WTC11 (cell line): ENCODE measurements at regions not wholly inside any gene's neighbourhood (a gene's known extent, or its start where the extent isn't known, plus 50 kb on each side); places are given as distances from the start of the nearest gene placed in this dataset.
A peak's percentile ranks its signal among the peaks of the same experiment; 100 is the strongest.

Experiments
- ATAC-seq: fragments of 200-7000 bp; cut with Tn5 transposase; 2 replicates; pipeline ENCODE4 v1.10.0; 2021; ENCODE audit warnings: mild to moderate bottlenecking, moderate library complexity
- CTCF ChIA-PET: fragments of 300-600 bp; sonication (Branson Sonifier 250); formaldehyde crosslinking; loops from one replicate; lab custom pipeline; 2021; ENCODE audit warnings: antibody characterized with exemption; lab: Charles Lee
- POLR2A ChIA-PET: fragments of 350-600 bp; sonication (Branson Sonifier 250); formaldehyde crosslinking; loops from one replicate; lab custom pipeline; 2021; ENCODE audit warnings: antibody characterized with exemption; lab: Charles Lee
- DNase-seq: peaks from one replicate; pipeline ENCODE4 v3.0.0; 2021; ENCODE audit warnings: low spot score
- H3K27ac Mint-ChIP-seq: 2 replicates; pipeline ENCODE4 v1.8.0; 2021; ENCODE audit warnings: mixed read lengths
- H3K27me3 Mint-ChIP-seq: 2 replicates; pipeline ENCODE4 v1.8.0; 2021; ENCODE audit warnings: low read depth, mild to moderate bottlenecking, moderate library complexity, mixed read lengths
- H3K36me3 Mint-ChIP-seq: 2 replicates; pipeline ENCODE4 v1.8.0; 2021; ENCODE audit warnings: mixed read lengths
- H3K4me1 Mint-ChIP-seq: 2 replicates; pipeline ENCODE4 v1.8.0; 2022; ENCODE audit warnings: mixed read lengths
- H3K4me3 Mint-ChIP-seq: 2 replicates; pipeline ENCODE4 v1.8.0; 2021; ENCODE audit warnings: mild to moderate bottlenecking, moderate library complexity, mixed read lengths
- H3K9me3 Mint-ChIP-seq: 2 replicates; pipeline ENCODE4 v1.8.0; 2021; ENCODE audit warnings: mixed read lengths
- CDX4 ChIP-seq: fragments of 250-450 bp; sonication (Bioruptor Pico); IDR thresholded peaks from 2 replicates; pipeline ENCODE4 v1.9.0; 2021; ENCODE audit warnings: moderate library complexity, mild to moderate bottlenecking, inconsistent platforms, borderline replicate concordance
- EMX1 ChIP-seq: fragments of 250-450 bp; sonication (Bioruptor Pico); IDR thresholded peaks from 2 replicates; pipeline ENCODE4 v1.8.0; 2021; ENCODE audit warnings: mild to moderate bottlenecking
- FOXK1 ChIP-seq: sonication (generic); formaldehyde crosslinking; IDR thresholded peaks from 2 replicates; pipeline ENCODE4 v1.8.0; 2022; ENCODE audit warnings: mild to moderate bottlenecking, moderate library complexity, missing genetic modification reagents
- FOXP4 ChIP-seq: sonication (generic); formaldehyde crosslinking; IDR thresholded peaks from 2 replicates; pipeline ENCODE4 v1.8.0; 2022; ENCODE audit warnings: mild to moderate bottlenecking, missing genetic modification reagents
- GTF2I ChIP-seq: fragments of 250-450 bp; sonication (Bioruptor Pico); conservative IDR thresholded peaks from 2 replicates; pipeline ENCODE4 v1.4.0; 2021; ENCODE audit warnings: mild to moderate bottlenecking
- HMGXB4 ChIP-seq: sonication (generic); formaldehyde crosslinking; IDR thresholded peaks from 2 replicates; pipeline ENCODE4 v1.8.1; 2023; ENCODE audit warnings: mild to moderate bottlenecking, moderate library complexity, missing genetic modification reagents
- NFE2L1 ChIP-seq: sonication (generic); formaldehyde crosslinking; IDR thresholded peaks from 2 replicates; pipeline ENCODE4 v1.8.1; 2023; ENCODE audit warnings: missing genetic modification reagents
- PREB ChIP-seq: sonication (generic); formaldehyde crosslinking; IDR thresholded peaks from 2 replicates; pipeline ENCODE4 v1.8.1; 2022; ENCODE audit warnings: mild to moderate bottlenecking, missing genetic modification reagents, moderate library complexity, borderline replicate concordance
- ZBTB43 ChIP-seq: sonication (generic); formaldehyde crosslinking; IDR thresholded peaks from 2 replicates; pipeline ENCODE4 v1.8.1; 2023; ENCODE audit warnings: mild to moderate bottlenecking, missing genetic modification reagents
- ZNF138 ChIP-seq: sonication (generic); formaldehyde crosslinking; conservative IDR thresholded peaks from 2 replicates; pipeline ENCODE4 v1.8.1; 2022; ENCODE audit warnings: mild to moderate bottlenecking, moderate library complexity, missing genetic modification reagents
- ZNF219 ChIP-seq: sonication (generic); formaldehyde crosslinking; IDR thresholded peaks from 2 replicates; pipeline ENCODE4 v1.8.0; 2023; ENCODE audit warnings: missing genetic modification reagents, mild to moderate bottlenecking, borderline replicate concordance
- ZNF263 ChIP-seq: sonication (generic); formaldehyde crosslinking; IDR thresholded peaks from 2 replicates; pipeline ENCODE4 v1.8.1; 2022; ENCODE audit warnings: low read depth, mild to moderate bottlenecking, moderate library complexity, missing genetic modification reagents
- ZNF317 ChIP-seq: sonication (generic); formaldehyde crosslinking; IDR thresholded peaks from 2 replicates; pipeline ENCODE4 v1.8.1; 2023; ENCODE audit warnings: low read depth, mild to moderate bottlenecking, moderate library complexity, missing genetic modification reagents, borderline replicate concordance
- ZNF671 ChIP-seq: fragments of 250-450 bp; sonication (Bioruptor Pico); IDR thresholded peaks from 2 replicates; pipeline ENCODE4 v1.8.0; 2021; ENCODE audit warnings: mild to moderate bottlenecking
- TF ChIP-seq, protein P1 (sequence below): sonication (generic); formaldehyde crosslinking; IDR thresholded peaks from 2 replicates; pipeline ENCODE4 v1.8.1; 2022; ENCODE audit warnings: missing genetic modification reagents, borderline replicate concordance
- TF ChIP-seq, protein P2 (sequence below): sonication (generic); formaldehyde crosslinking; IDR thresholded peaks from 2 replicates; pipeline ENCODE4 v1.8.0; 2023; ENCODE audit warnings: missing genetic modification reagents

DNA sequence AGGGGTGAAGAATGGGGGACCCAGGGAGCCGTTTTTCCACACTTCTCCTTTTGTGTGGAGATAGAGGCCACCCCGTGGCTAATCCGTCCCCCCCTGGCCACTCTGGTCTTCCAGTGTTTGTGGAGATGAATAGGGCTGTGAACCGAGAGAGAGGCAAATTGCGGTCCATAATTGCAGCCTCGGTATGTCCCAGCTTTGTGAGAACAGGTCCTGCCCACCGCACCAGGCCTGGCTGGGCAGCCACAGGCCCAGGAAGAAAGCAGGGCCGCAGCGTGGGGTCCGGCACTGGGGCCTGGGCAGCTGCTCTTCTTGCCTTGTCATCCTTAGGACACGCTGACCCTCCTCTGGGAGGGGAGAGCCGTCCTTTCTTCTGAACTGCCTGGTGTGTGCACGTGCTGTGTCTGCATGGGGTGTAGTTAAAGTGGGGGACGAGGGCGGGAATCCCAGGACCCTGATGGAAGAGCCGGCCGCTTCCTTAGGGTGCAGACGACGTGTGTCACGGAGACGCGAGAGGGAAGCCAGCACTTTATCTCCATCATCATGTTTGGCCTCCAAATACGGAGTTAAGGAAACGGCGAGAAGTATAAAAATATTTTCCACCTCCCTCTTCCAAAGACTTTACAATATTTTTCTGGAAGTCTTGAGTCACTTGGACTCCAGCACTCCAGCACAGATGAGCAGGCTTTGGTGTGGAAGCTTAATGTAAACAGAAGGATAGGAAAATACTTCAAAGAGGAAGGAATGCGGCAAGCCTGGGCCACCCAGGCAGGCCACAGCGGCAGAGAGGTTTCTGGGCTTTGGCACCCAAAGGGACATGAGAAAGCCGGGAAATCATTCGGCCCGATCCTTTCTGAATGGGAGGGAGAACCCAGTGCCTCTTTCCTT is 1248.4 kb downstream of the BRD1 start:
- no peaks in the 10 kb centered on the region for H3K9me3 Mint-ChIP-seq

More for the DNA sequence above, 1248.4 kb downstream of the BRD1 start:
- TF ChIP-seq NFE2L1 (CRISPR knock-in tag) (no peak), ZNF138 (CRISPR knock-in tag) (no peak), FOXP4 (CRISPR knock-in tag) (no peak), ZNF317 (CRISPR knock-in tag) (no peak), ZNF219 (CRISPR knock-in tag) (no peak), ZBTB43 (CRISPR knock-in tag) (no peak), ZNF263 (CRISPR knock-in tag) (no peak), ZNF671 (CRISPR knock-in tag) (no peak), PREB (no peak), CDX4 (no peak), GTF2I (CRISPR knock-in tag) (no peak), HMGXB4 (CRISPR knock-in tag) (no peak), EMX1 (CRISPR knock-in tag) (no peak), FOXK1 (CRISPR knock-in tag) (no peak)
- TF ChIP-seq, protein P1, sequence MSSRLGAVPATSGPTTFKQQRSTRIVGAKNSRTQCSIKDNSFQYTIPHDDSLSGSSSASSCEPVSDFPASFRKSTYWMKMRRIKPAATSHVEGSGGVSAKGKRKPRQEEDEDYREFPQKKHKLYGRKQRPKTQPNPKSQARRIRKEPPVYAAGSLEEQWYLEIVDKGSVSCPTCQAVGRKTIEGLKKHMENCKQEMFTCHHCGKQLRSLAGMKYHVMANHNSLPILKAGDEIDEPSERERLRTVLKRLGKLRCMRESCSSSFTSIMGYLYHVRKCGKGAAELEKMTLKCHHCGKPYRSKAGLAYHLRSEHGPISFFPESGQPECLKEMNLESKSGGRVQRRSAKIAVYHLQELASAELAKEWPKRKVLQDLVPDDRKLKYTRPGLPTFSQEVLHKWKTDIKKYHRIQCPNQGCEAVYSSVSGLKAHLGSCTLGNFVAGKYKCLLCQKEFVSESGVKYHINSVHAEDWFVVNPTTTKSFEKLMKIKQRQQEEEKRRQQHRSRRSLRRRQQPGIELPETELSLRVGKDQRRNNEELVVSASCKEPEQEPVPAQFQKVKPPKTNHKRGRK (CRISPR knock-in tag) = no peak
- TF ChIP-seq, protein P2, sequence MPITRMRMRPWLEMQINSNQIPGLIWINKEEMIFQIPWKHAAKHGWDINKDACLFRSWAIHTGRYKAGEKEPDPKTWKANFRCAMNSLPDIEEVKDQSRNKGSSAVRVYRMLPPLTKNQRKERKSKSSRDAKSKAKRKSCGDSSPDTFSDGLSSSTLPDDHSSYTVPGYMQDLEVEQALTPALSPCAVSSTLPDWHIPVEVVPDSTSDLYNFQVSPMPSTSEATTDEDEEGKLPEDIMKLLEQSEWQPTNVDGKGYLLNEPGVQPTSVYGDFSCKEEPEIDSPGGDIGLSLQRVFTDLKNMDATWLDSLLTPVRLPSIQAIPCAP = no peak
- TF ChIP-seq, all 79 proteins: peak for 0
- Mint-ChIP-seq H3K4me3 (no peak overlapping the region), H3K27me3 (peaks cover 2% of the 10 kb centered on the region; the same call in 1 of the 2 replicates), H3K27ac (peak overlapping the region; percentile 65), H3K36me3 (no peaks in the 10 kb centered on the region), H3K4me1 (peaks cover 14% of the 10 kb centered on the region)
- CTCF ChIA-PET = interaction anchor here (1.0 kb wide), 1 partner anchor 82 kb away, joined by 3 read pairs; no protein-coding TSS in a partner anchor
- DNase-seq (no peak), ATAC-seq (no peak)
- POLR2A ChIA-PET = no interaction called here
